ENCODE measurements at regions not wholly inside any gene's neighbourhood (a gene's known extent, or its start where the extent isn't known, plus 50 kb on each side); places are given as distances from the start of the nearest gene placed in this dataset.
A peak's percentile ranks its signal among the peaks of the same experiment; 100 is the strongest.
"Not testable (repeated sequence)": the region's sequence is repeated elsewhere in the genome, so short reads cannot be mapped to it uniquely, and the experiment has no call there.

DNA sequence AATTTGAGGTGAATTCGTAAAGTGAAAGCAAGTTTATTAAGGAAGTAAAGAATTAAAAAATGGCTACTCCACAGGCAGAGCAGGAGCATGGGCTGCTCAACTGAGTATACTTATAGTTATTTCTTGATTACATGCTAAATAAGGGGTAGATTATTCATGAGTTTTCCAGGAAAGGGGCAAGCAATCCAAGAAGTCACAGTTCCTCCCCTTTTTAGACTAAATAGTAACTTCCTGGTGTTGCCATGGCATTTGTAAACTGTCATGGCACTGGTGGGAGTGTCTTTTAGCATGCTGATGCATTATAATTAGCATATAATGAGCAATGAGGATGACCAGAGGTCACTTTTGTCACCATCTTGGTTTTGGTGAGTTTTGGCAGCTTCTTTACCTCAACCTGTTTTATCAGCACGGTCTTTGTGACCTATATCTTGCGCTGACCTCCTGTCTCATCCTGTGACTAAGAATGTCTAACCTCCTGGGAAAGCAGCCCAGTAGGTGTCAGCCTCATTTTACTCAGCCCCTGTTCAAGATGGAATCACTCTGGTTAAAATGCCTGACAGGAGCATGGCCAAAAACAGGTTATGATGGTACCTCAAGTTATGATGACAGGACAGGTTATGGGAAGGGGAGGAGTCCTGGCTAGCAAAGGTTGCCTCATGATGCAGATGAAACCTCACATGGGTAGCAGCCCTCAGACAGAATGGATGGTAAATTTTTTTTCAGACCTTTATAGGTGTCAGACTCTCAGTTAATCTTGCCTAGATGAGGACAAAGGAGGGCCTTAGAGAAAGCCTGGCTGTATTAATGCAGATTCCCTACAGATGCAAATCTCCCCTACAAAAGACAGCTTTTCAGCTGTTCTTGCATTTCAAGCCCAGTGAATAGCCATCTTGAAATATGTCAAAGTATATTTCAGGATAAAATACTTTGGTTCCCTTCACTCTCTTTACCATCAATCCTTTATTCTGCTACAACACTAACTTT is 49.7 kb downstream of the SIPA1L2 start:
- no peak for DNase-seq (ENCODE audit: low read depth)

DNA sequence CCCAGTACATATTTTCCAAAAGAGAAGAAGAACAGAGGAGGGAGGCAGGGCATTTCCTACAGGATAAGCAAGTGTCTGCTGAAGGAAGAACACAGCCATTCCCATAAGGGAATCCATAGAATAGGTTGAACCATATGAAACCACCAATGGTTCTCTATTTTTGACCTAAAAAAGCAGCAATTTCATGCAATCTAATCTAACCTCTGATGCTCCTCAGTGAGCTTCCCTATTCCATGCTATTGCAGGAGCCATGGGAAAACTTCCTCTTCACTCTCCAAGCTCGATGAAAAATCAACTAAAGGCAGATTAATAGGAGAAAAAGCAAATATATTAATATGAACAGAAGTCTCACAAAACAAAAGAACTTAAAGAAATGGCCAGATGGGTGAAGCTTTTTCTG is 50.5 kb downstream of the SIPA1L2 start:
- no peak for DNase-seq (ENCODE audit: low read depth)

DNA sequence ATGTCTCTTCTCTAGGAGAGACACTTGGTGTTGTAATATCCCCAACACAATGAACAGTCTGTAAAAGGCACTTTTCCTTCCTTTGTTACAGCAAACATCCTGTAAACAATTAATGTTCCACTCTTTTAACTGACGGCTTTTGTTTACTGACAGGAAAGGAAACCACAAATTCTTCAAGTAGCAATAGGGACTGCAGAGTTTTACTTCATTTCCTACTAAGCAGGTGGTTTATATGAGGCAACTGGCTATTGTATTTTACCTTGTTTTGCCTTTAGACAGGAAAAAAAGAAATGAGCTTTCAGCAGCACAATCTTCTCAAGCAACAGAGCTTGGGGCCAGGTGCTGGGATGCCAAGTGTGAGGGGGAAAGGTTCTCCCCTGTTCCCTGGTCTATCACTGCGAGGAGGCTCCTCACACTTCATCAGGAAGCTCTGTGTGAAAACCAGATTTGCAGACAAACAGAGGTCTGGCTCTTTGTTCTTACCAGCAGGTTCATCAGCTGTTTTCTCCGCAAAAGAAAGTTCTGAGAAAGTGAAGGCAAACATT is 51.2 kb downstream of the SIPA1L2 start:
- no peak for DNase-seq (ENCODE audit: low read depth)

DNA sequence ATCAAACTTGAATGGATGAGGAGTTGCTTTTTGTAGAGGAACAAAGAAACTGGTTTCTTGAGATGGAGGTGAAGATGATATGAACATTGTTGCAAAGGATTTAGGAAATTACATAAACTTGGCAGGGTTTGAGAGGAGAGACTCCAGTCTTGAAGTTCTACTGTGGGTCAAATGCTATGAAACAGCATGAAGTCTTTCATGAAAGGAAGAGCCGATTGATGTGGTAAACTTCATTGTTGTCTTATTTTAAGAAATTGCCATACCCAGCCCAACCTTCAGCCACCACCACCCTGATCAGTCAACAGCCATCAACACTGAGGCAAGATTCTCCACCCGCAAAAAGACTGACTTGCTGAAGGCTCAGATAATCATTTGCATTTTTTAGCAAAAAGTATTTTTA is 52.2 kb downstream of the SIPA1L2 start:
- no peak for DNase-seq (ENCODE audit: low read depth)

DNA sequence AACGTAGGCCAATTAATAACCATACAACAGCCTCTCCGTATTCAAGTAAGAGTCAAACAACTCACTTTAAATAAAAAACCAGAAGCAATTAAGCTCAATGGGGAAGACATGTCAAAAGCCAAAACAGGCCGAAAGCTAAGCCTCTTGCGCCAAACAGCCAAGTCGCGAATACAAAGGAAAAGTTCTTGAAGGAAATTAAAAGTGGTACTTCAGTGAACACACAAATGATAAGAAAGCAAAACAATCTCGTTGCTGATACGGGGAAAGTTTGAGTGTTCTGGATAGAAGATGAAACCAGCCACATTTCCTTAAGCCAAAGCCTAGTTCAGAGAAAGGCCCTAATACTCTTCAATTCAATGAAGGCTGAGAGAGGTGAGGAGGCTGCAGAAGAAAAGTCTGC is 53.4 kb downstream of the SIPA1L2 start:
- DNase-seq (ENCODE audit: low read depth): no peak

DNA sequence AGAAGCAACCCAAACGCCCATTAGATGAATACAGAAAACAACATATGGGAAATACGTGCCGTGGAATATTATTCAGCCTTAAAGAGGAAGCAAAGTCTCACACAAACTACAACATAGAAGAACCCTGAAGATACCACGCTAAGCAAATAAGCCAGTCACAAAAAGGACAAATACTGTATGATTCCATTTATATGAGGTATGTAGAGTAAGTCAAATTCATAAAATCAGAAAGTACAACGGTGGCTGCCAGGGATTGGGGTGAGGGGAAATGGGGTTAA is 54.2 kb downstream of the SIPA1L2 start:
- no peak for DNase-seq (ENCODE audit: low read depth)

DNA sequence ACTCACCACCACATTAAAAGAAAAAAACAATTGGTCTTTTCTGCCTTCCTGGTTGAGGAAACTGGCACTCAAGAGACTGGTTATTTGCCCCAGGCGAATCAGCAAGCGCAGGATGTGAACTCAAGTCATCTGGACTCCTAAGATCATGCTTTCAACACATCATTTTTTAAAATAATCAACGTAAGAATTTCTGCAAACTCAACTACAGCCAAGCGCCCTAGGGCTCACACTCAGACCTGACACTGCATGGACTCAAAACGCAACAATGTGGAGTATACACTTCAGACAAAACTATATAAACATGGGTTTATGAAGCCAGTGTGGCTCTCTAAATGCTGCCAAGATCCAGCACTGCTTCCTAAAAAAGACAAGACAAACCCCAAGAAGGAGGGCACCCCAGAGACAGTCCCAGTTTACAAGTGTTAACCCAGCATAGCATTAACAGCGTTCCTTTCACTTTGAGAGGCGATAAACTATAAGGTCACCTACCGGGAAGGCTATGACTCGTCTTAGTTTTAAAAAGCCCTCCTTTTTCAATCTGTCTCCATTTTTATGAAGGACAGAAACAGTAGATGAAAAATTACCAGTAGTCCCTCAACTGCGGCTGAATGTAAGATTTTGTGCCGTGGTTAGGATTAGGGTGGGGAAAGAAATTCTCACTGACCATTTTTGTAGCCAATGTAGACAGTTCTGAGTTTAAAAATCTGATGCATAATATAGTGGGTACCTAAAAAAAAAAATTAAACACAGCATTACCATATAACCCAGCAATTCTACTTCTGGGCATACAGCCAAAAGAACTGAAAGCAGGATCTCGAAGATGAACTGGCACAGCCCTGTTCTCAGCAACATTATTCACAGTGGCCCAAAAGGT is 54.8 kb downstream of the SIPA1L2 start:
- DNase-seq (ENCODE audit: low read depth): peak; percentile 76

DNA sequence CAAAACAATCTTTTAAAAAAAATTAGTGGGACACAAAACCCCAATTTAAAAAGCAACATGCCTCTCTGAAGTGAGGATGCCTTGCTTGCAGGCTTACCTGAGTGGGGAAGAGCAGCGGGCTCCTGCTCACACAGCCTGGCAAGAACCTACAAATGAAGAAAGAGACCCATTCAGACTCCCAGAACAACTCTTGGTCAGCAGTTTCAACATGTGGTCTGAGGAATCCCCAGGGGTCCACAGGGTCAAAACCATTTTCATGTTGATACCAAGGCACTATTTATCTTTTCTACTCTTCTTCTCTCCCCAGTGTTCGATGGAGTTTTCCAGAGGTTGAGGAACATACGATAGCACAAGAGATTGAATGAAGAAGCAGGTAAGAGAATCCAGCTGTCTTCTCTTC is 55.9 kb downstream of the SIPA1L2 start:
- no peak for DNase-seq (ENCODE audit: low read depth)

DNA sequence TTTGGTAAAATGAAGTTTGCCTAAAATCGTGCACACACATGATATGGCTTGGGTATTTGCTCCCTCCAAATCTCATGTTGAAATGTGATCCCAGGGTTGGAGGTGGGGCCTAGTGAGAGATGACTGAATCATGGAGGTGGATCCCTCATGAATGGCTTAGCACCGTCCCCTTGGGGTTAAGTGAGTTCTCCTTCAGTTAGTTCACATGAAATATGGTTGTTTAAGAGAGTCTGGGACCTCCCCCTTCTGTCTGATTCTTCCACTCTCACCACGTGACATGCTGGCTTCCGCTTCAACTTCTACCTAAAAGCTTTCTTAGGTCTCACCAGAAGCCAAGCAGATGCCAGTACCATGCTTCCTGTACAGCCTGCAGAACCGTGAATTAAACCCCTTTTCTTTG is 58.4 kb downstream of the SIPA1L2 start:
- DNase-seq (ENCODE audit: low read depth): peak; percentile 3

DNA sequence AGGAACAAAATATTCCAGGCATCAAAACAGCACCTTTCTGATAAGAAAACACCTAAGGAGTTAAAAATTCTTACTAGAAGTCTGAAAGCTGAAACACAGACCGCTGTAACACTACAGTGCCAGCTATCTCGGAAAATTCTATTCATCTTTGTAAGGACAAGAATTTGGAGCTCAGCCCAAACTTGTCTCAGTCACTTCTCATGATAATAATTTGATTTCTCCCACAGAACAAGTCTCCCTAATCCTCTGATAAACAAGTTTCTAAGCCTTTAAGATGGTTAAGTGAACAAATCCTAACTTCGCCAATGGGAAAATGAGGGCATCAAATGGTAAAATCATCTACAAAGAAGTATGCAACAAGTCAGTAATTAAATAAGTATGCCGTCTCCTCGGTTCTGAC is 59.9 kb downstream of the SIPA1L2 start:
- DNase-seq (ENCODE audit: low read depth): peak; percentile 9

DNA sequence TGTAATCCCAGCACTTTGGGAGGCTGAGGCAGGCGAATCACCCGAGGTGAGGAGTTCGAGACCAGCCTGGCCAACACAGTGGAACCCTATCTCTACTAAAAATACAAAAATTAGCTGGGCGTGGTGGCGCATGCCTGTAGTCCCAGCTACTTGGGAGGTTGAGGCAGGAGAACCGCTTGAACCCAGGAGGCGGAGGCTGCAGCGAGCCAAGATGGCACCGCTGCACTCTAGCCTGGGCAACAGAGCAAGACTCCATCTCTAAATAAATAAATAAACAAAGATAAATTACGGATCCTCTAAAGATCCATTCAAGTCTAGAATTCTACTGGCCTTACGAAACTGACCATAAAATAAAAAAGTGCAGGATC is 60.4 kb downstream of the SIPA1L2 start:
- not testable (repeated sequence) for DNase-seq (ENCODE audit: low read depth)

DNA sequence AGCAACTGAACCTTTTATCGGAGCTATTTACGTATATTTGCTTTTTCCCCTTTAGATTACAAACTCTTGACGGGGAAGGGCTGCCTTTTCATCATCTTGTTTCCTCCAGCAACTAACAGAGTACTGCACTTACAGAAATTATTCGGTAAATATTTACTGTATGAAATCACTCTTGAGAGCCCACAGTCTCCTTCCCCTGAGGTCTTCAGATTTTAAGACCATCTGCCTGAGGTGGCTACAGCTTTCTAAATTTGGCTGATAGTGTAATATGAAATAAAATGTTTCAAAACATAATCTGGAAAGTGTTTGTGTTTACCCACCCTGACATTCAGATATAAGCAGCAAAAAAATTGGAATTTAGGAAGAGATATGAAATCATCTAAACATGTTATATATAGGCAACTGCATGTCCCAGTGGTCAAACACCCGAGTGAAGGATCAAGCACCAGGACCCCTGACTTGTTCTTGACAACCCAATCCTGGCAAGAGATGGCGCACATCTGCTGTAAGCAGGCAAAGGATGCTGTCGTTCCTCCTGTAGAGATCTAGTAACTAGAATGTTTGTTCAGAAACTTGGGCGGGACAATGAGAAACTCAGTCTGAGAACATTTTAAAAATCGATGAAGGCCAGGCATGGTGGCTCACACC is 60.9 kb downstream of the SIPA1L2 start:
- no peak for DNase-seq (ENCODE audit: low read depth)

DNA sequence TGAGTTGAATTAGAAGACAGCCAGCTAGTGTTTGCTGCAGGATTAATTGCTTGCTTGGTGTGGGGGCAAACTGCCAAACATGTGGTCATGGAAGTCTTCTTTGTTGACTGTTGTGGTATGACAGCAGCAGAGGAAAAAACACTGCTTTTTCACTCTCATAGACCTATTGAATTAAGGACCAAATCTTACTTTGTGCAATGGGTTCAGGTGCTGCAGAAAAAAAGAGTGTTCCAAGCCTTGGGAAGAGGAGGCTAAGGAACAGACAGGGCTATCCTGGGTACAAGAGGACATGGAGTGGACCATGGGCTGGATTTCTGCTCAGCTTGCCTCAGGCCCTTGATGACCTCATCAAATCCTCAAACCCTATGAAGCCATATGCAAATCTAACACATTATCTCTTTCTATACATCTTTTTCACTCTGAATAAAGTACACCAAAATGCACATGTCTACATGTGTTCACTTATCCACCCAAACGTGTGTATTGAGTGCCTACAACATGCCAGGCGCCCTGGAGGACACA is 61.5 kb downstream of the SIPA1L2 start:
- DNase-seq (ENCODE audit: low read depth): peak; percentile 37

DNA sequence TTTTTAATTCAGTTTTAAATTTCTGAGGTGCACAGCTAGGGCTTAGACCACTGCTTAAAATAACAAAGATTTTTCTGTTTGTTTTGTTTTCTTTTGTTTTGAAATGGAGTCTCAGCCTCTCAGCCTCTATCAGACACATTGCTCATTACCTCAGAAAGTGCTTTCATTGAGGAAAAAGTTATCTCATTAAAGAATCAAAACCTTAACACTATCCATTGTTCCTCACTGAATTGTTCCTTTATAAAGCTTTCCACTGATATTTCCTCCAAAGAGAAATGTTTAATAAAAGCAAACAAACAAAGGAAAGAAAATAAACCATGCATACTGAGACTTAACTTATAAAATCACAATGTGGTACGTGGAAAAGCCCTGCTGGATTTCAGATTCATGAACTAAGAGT is 63.8 kb downstream of the SIPA1L2 start:
- no peak for DNase-seq (ENCODE audit: low read depth)

DNA sequence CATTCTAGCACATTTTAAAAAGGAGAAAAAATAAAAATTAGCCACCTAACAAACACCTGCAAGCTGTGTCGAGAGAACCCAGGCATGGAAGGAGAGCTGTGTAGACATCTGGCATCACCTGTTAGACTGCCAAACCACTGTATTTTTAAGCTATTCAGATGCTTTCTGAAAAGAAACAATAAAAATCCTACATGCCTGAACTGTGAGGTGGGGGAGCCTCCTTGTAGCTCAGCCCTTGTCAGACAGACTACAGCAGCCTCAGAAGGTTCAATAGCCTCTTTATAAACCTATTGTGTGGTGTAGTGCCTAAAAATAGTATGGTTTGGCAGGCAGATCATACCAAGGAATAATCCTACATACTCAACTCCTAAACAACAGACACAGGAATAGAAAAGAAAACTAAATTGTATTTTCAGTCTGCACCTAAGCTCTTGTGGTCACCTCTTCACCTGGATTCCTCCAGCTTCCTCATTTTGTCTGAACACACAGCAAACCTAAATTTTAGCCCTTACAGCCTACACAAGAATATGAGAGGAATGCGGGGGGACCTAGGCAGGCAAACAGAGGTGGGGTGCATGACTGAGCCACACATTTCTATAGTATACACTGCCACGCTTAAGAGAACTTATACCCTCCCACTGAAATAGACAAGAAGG is 67.0 kb downstream of the SIPA1L2 start:
- DNase-seq (ENCODE audit: low read depth): no peak

DNA sequence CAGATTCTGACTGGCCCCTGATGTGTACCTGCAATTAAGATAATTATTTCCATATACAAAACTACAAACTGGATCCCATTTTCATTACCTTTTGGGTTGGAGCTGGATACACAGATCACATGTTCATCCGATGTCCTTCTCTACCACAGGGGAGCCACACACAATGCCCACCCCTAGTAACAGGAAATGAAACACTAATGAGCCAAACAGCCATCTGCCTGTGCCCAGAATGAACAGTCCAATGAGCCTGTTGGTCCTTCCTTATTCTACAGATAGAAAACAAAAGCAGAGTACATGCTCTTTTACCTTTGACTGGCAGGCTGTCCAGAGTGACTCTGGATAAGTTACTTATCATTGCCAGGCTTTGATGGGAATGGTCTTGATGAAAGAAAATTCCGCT is 68.6 kb downstream of the SIPA1L2 start:
- DNase-seq (ENCODE audit: low read depth): no peak

DNA sequence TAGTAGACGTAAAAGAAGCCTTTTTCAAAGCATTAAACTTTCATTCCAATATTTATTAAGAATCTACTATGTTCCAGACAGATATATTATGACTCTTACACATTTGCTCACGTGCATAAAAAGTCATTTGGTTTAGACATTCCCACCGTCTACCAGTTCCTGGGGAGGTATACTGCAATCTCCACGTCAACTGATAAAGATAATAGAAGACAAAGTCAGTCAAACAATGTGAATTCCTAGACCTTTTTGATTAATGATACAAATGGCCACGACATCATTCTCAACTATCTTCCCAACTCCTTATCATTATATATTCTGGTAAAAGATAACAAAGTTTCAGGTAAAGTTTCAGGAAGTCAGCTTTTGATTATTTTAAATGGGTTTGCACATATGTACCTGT is 69.0 kb downstream of the SIPA1L2 start:
- DNase-seq (ENCODE audit: low read depth): no peak

DNA sequence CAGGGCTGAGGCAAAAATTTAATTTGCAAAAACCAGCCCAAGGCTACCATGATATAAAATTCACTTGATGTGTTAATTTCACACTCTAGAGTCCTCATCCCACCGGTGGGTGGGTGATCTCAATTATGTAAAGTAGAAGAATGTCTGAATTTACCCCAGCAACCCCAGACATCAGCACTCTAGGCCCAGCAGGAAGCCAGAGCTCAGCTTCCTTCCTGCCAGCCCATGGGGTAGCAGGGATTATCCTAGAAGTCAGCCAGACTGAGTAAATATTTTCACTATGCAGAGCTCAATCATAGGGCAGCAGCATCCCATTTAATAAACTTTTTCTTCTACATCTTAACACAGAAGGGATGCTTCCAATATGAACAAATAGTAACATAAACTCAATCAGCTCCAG is 71.0 kb downstream of the SIPA1L2 start:
- no peak for DNase-seq (ENCODE audit: low read depth)

DNA sequence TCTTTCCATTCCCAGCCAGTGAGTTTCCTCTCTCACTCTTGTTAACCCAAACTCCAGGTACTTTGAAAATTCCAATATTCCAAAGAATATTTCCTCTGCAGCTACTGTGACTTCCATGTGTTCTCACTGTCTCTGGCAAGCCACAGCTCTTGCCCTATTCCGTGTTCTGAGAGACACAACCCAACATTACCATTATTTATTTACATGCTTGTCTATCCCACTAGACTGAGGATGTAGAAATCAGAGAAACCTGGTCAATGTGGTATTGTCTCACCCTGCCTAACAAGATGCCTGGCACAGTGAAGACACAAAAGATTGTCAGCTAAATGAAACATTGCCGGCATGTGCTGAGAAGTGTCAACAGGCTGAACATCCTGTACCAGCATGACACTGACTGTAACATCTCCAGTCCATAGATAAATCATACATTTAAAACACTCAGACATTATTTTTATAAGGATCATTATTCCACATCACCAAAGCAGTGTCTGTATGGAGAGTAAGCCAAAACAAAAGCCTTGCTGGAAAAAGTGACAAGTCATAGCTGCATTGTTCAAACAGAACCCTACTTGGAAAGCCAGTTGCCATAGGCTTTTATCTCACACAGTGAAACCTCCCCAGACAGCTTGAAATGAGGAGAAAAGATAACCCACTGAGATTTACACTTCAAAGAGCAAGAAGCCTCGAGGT is 72.3 kb downstream of the SIPA1L2 start:
- DNase-seq (ENCODE audit: low read depth): no peak

DNA sequence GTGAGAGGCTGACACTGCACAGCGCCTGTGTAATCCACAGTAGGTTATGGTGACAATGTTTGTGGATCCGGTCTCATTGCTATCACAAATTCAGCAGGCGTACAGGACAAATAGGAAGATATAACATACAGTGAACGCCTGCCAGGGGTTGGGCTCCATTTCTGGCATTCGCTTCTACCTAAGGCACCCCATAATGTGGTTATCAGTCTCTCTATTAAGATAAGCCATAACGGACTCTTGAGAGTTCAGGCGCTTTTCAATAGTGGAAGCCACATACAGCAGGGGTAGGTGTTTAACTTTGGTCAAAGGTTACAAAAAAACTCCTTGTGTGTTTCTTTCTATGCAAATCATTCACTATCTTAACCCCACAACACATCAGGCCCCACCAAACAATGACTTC is 72.8 kb downstream of the SIPA1L2 start:
- DNase-seq (ENCODE audit: low read depth): no peak

DNA sequence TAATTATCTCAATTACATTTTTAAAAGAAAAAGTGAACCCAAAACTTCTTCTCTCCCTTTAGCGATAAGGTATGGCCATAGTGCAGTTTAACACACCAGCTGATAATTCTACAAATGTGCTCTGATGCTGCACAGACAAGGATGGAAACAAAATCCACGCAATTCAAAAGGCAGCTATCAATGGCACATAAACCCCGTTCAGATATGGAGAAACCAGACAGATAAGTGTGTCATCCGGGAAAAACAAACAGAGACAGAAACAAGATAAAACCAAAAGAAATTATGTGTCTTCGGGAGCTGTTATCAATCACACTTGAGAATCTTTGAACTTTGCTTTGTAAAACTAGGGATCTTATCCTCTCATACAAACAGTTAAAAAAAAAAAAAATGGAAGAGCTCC is 73.6 kb downstream of the SIPA1L2 start:
- no peak for DNase-seq (ENCODE audit: low read depth)
